ENCODE measurements at regions not wholly inside any gene's neighbourhood (a gene's known extent, or its start where the extent isn't known, plus 50 kb on each side); places are given as distances from the start of the nearest gene placed in this dataset.

GRCh38 chr14:86838363-86838762 is 1154.6 kb downstream of the GALC start:
- Histone ChIP-seq H3K9me3 (no peaks in the 10 kb centered on the region), H3K27me3 (no peaks in the 10 kb centered on the region), H3K27ac (no peak overlapping the region), H3K36me3 (no peaks in the 10 kb centered on the region), H3K4me3 (replicated peaks in 1 of 3) (no peak overlapping the region), H3K4me1 (peaks cover 0 to under 1% of the 10 kb centered on the region in 2 donors)
- no peak for DNase-seq
- TF ChIP-seq CTCF (IDR thresholded peaks at IDR 0.05) (no peak), POLR2A (IDR thresholded peaks at IDR 0.05) (no peak)
- 94 to 97% methylated on average over 3 of the region's 3 CpGs for WGBS, 2 donors
- intact Hi-C loops (cut with DNase I), result no loop called here

- TF ChIP-seq POLR2A (IDR thresholded peaks at IDR 0.05) (no peak), CTCF (IDR thresholded peaks at IDR 0.05) (no peak)
- intact Hi-C loops (cut with DNase I), result no loop called here
- Histone ChIP-seq H3K9me3 (no peaks in the 10 kb centered on the region), H3K27ac (no peak overlapping the region), H3K27me3 (no peaks in the 10 kb centered on the region), H3K4me3 (replicated peaks in 1 of 3) (no peak overlapping the region), H3K36me3 (no peaks in the 10 kb centered on the region), H3K4me1 (no peaks in the 10 kb centered on the region)
- 33 to 73% methylated on average over 1 of the region's 1 CpG for WGBS, 2 donors
- no peak for DNase-seq
Observed at GRCh38 chr14:86826661-86827060, 1166.3 kb downstream of the GALC start.

- Histone ChIP-seq H3K4me1 (no peaks in the 10 kb centered on the region), H3K9me3 (no peaks in the 10 kb centered on the region), H3K4me3 (replicated peaks in 1 of 3) (no peak overlapping the region), H3K27me3 (no peaks in the 10 kb centered on the region), H3K27ac (no peak overlapping the region), H3K36me3 (no peaks in the 10 kb centered on the region)
- intact Hi-C loops (cut with DNase I), result no loop called here
- TF ChIP-seq CTCF (IDR thresholded peaks at IDR 0.05) (no peak), POLR2A (IDR thresholded peaks at IDR 0.05) (no peak)
- no peak for DNase-seq
- WGBS, 2 donors, result 76 to 80% methylated on average over 2 of the region's 2 CpGs
Observed at GRCh38 chr14:86824167-86824566, 1168.8 kb downstream of the GALC start.

- 79 to 83% methylated on average over 2 of the region's 2 CpGs for WGBS, 2 donors
- Histone ChIP-seq H3K4me3 (replicated peaks in 1 of 3) (no peak overlapping the region), H3K36me3 (no peaks in the 10 kb centered on the region), H3K27ac (no peak overlapping the region), H3K4me1 (no peaks in the 10 kb centered on the region), H3K27me3 (no peaks in the 10 kb centered on the region), H3K9me3 (no peaks in the 10 kb centered on the region)
- intact Hi-C loops (cut with DNase I), result no loop called here
- TF ChIP-seq POLR2A (IDR thresholded peaks at IDR 0.05) (no peak), CTCF (IDR thresholded peaks at IDR 0.05) (no peak)
- DNase-seq, result no peak
Observed at GRCh38 chr14:86823581-86823980, 1169.4 kb downstream of the GALC start.

GRCh38 chr14:86815341-86815740 is 1177.6 kb downstream of the GALC start:
- no peak overlapping the region for H3K4me3 ChIP-seq (replicated peaks in 1 of 3)
- H3K27ac ChIP-seq, result no peak overlapping the region
- H3K9me3 ChIP-seq, result peaks cover 2% of the 10 kb centered on the region
- no peaks in the 10 kb centered on the region for H3K36me3 ChIP-seq
- H3K4me1 ChIP-seq, result no peaks in the 10 kb centered on the region
- intact Hi-C loops (cut with DNase I), result no loop called here
- no peaks in the 10 kb centered on the region for H3K27me3 ChIP-seq
- TF ChIP-seq POLR2A (IDR thresholded peaks at IDR 0.05) (no peak), CTCF (IDR thresholded peaks at IDR 0.05) (no peak)
- no peak for DNase-seq

Measured in thyroid gland (tissue), 4 donors.